Non-pigmented ciliary epithelial cell (primary cell): ENCODE measurements at regions not wholly inside any gene's neighbourhood (a gene's known extent, or its start where the extent isn't known, plus 50 kb on each side); places are given as distances from the start of the nearest gene placed in this dataset.
"Not testable (repeated sequence)": the region's sequence is repeated elsewhere in the genome, so short reads cannot be mapped to it uniquely, and the experiment has no call there.

Source experiments
- DNase-seq: peaks from one replicate; pipeline ENCODE4 v3.0.0-alpha.2; 2010; ENCODE audit warnings: low read depth

DNA sequence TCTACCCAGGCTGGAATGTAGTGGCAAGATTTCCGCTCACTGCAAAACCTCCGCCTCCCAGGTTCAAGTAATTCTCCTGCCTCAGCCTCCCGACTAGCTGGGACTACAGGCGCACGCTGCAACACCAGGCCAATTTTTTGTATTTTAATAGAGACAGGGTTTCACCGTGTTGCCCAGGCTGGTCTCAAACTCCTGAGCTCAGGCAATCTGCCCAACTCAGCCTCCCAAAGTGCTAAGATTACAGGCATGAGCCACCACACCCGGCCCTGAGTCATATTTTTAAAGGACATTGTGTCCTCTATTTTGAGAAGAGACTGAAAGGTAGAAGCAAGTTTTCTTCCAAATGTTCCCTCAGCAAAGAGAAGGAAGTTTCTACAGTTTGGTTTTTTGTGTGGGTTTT, 227.1 kb downstream of the KCTD12 start:
- DNase-seq: not testable (repeated sequence)

DNA sequence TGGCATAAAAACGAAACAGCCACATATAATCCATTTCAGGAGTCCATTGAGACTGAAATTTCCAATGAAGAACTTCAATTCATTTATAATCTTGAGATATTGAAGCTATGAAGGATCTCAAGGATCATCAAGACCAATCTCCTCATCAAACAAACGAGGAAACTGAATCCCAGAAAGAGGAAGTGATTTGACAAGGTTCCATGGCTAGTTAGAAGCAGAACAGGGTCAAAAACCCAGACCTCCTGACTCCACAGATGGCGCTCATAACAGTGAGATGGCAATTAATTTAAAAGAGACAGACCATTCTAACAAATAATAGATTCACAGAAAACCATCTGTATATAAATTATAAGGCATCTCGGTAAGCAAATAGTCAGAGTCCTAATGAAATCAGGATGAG, 229.7 kb downstream of the KCTD12 start:
- DNase-seq: no peak

DNA sequence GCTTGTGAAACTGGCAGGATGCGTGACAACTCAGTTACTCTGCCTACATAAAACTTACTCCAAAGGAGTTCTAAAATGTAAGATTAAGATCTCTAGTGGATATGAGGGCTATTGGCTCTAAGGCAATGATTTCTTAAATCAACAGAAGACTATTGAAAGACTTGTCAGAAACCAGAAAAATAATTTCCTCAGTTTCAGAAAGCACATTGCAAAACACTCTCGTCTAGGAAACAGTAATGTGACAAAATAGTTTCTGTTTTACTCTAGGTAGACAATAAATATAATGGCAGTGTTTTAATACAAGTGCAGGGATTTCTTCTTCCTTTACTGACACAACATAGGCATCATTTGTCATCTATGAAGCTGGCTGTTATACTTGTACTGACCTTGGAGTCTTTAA, 230.1 kb downstream of the KCTD12 start:
- no peak for DNase-seq

DNA sequence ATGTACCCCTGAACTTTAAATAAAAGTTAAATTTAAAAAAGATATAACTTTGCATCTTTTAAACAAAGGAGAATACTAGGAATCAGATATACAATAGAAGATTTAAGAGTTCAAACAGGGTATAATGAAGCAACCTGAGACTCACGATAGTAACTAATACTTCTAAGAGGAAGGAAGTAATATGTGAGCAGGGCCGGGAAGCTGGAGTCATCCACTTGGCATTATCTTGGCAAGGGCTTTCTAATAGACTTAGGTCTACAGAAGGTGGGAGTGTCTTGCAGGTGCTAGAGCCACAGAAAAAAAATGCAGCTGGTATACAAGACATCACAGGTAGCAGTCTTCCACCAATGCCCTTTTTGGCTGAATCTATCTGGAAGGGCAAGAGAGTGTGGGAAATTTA, 231.9 kb downstream of the KCTD12 start:
- DNase-seq: no peak

DNA sequence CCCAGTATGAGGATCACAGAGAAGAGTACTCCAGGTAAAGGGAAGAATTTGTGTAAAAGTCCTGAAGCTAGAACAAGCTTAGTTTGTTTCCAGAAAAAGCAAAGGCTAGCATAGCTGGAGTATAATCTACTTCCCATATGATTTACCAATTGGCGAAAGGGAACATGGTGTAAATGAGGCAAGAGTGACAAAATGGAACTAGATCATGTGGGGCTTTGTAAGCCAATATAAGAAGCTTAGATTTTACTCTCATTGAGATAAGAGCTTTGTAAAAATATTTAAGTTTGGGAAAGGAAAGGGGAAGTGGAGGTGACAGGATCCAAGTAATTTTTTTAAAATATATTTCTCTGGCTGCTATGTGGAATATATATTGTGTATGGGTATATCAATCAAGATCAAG, 234.9 kb downstream of the KCTD12 start:
- no peak for DNase-seq

DNA sequence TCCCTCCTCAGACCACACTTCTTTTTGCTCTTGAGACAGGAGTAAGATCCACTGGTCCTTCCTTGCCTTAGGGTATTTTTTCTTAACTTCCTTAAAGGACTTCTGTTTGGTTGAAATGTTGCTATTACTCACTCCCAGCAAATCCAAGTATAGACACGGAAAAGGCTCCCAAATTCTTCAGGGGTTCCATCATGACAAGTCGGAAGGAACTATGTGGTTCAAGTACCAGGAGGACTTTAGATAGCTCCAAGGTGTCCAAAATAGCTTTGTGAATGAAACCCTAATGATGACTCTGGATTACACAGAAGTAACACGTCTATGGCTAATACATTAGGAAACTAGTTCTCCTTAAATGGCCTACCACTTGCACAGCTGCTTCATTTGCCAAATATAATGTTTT, 238.7 kb downstream of the KCTD12 start:
- DNase-seq: peak; percentile 17

DNA sequence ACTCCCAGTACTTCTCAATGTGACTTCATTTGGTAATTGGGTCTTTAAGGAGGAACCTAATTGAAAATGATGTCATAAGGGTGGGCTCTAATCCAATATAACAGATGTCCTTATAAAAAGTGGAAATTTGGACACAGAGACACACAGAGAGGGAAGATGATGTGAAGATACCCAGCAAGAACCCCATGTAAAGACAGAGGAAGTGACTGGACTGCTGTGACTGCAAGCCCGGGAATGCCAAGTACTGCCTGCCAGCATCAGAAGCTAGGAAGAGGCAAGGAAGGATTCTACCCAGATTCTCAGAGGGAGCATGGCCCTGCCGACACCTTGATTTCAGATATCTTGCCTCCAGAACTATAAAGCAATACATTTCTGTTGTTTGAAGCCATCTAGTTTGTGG, 239.3 kb downstream of the KCTD12 start:
- no peak for DNase-seq

DNA sequence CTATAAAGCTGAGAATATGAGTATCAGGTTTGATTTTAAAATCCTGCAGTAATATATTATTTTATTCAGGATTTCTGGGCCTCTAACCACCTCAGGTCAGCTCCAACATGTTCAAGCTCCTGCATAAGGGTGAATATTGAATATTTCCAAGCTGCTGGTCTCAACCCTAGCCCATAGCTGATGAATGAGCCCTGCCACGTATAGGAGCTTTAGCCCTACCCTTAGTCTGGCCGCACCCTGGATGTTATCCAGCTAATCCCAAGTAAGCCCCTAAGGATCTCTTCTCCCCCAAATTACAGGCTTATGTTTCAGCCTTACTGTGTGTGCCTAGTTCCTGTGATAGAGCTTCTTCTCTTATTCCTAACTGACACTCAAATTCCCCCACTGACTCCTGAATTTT, 240.6 kb downstream of the KCTD12 start:
- DNase-seq: no peak

DNA sequence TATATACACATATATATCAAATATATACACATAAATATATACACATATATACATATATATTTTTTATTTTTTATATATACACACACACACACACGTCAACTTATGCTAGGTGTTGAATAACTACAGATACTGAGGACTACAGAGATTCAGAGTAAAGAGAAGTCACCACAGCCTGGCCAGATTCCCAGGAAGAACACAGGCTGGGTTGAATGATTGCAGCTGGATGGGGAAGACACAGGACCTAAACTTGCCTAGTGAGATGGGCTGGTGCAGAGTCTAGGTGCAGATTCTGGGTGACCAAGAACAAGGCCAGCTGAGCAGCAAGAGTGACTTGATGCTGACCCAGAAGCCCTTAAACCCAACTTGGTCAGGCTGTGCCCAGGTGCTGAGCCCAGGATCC, 241.3 kb downstream of the KCTD12 start:
- no peak for DNase-seq

DNA sequence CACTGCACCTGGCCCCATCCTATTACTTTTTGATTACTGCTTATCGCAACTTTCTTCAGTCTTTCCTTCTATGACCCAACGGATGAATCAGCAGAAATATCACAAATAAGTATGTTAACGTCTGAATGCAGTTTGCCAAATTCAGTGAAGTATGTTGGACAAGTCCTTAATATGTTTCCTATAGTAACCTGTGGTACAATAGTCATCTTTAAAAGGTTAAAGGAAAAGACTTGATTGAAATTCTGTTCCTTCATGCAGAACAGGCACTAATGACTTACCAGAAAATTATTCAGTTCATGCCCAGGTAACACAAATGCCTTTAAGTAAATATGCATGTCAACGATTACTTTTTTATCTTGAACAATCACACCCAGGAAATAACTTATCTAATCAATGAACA, 242.6 kb downstream of the KCTD12 start:
- no peak for DNase-seq

DNA sequence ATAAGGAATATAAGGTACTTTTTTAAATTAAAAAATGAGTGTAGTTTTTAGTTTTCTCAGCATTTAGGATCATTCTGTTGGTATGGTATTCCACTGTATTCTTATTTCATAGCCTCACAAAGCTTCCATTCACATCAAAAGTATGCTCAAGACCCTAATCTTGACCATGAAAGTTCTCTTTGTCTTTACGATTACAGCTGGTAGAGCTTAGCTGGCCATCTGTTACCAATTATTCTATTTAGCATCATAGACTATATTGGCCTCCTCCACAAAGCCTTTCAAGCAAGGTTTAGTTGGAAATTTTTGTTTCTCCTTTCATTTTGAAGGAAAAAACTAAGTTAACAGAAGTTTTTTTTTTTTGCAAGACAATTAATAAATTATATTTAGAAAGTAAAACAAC, 245.1 kb downstream of the KCTD12 start:
- DNase-seq: peak; percentile 23

DNA sequence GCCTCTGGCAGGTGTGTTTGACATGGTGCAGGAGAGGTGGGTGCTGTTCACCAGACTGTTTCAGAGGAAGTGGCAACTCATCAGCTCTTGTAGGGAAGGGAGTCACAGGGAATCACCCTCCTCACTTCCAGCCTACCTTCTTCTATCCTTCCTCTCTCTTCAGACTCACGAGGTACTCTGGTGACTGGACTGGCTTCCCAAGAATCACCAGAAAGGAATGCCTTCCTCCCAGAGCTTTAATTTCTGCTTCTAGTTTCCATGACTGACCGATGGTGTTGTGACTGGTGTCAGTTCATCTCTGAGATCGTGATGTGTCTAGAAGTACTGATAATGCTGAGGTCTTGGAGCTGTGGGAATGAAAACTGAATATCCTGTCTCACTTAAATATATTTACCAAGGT, 247.3 kb downstream of the KCTD12 start:
- peak; percentile 37 for DNase-seq

DNA sequence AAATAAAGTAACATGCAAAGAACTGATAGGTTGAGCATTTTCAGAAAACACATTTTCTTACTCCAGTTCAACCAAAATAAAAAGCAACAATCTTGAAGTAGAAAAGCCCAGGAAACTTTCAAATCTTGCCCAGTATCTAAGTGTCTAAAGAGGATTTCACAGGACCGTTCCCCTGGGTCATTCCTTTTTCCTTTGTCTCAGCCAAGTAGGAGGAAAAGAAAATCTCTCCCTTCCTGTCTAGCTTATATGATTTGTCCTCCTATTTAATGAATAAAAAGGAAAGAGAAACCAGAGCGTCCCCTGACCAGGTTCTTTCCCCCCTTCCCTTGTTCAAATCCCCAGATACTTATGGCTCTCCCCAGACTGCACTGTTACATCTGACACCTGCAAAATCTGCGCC, 248.0 kb downstream of the KCTD12 start:
- no peak for DNase-seq

DNA sequence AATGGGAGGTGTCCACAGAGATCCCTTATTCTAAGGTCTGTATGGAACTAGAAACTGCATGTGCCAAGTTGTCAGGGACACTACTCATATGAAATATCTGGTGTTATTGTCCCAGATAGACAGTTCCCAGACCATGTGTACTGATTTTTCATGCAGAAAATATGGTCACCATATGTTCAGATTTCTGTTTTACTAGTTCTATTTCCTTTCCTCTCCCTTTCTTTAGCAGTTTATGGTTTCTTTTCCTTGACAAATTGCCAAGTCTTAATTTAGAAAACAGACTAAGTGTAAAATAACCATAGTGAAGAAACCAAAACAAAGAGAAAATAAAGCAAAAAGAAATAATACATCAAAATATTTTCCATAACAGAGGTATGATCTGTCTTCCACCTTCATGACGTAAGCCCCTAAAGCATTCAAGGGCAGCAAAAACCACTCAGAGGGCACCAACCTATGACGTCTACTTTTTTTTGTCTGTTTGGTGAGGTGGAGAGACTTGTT, 248.5 kb downstream of the KCTD12 start:
- peak; percentile 46 for DNase-seq

DNA sequence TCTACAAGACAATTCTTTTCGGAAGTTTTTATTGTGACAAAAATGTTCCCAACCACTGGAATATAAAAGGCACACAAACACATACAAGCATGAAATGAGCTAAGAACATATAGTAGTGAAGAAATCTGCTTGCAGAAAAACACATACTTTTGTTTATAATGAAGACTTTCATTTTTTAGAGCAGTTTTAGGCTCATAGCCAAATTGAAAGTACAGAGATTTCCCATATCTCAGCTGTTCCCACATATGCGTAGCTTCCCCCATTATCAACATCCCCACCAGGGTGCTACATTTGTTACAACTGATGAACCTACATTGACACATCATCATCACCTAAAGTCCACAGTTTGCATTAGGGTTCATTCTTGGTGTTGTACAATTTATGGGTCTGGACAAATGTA, 249.4 kb downstream of the KCTD12 start:
- DNase-seq: no peak

DNA sequence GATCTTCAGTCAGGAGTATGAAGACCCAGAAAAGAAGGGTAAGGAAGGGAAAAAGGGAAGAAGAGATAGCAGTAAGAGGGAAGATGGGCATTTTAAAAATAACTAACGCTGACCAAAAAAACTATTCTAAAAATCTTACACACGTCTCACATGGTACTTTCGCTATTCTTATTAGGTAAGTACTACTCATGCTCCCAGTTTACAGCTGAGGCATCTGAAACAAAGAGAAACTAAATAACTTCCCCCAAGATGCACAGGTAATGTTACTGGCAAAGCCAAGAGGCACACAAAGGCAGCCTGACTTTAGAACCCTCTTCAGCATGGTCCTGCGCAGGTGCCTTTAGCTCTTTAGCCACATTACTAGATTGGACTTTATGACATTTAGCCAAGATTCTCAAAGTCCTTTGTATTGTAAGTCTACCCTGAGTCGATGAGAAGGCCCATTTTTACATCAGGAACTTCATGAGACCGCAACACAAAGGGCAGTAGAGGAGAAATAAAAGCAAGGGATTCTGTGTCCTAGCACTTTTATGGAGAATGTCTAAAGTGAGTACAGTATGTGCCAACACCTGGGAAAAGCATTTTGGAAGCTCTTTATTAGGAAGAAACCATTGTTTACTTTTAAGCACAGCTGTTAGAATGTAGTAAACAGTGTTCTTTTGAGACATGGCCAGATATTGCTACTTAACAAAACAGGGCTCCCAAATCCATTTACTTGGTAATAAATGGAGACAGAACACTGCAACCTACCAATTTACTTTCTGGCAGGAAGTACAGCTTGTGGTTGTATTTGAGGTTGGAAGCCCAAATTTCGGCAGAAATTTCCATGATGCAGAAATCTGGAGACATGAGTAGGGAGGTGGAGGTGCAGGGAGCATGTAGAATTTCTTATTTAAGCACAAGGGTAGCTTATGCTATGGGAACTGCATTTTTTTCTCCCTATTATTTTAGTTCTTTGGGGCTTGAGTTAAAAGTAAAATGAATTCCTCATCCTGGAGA, 250.7 kb downstream of the KCTD12 start:
- DNase-seq: no peak

DNA sequence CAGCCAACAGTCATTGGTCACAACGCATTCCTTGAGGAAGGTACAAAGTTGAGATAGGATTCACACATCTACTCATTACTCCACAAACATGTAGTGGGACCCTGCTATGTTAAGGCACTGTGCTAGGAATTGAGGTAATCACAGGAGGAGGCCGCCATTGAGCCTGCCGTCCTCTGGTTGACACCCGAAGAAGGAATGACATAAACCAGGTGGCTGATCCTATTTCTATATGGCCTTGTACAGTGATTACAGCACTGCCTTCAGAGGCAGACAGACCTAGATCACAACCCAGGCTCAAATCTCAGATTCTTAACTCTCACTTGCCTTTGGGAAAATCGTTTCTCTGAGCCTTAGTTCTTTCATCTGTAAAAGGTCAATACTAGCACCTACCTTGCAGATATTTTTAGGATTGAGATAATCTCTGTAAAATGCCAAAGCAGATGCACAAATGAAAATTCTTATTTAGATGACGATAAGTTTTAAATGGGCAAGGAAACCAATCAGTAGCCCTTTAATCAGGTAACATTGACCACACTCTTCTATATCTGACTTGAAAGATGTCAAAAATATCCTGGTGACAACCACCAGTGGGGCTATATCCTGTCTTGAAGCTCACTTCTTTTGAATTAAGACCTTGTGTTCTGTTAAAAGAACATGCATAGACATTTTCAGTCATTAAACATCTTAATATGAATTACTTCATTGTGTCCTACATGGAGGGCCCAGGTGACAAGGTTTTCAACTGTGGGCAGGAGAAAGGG, 251.6 kb downstream of the KCTD12 start:
- no peak for DNase-seq

DNA sequence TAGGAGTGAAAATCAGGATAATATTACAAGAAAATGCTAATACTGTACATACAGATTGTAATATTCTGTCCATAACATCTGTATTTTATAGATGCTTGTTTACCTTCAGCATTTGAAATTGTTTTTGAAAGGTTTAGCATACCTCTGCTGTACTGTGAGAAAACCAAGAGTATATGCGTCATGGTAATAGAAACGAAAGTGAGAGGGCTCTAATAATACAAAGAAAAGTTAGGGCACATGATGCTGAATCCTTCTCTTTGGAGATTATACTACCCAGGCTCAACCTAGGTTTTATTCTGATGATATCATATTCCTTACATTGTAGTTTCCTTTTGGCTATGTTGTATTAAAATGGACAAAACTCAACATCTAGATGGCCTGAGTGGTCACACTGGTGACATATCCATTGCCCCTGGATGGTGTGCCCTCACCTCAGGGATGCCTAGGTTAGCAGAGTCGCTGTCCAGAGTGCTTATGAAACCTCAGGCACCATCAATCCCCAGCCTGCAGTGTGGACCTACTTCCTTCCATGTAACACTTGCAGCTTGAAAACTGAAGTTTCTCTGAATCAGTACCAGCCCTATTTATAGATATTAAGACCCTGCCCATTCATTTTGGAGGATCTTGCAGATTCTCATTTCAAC, 253.7 kb downstream of the KCTD12 start:
- no peak for DNase-seq

DNA sequence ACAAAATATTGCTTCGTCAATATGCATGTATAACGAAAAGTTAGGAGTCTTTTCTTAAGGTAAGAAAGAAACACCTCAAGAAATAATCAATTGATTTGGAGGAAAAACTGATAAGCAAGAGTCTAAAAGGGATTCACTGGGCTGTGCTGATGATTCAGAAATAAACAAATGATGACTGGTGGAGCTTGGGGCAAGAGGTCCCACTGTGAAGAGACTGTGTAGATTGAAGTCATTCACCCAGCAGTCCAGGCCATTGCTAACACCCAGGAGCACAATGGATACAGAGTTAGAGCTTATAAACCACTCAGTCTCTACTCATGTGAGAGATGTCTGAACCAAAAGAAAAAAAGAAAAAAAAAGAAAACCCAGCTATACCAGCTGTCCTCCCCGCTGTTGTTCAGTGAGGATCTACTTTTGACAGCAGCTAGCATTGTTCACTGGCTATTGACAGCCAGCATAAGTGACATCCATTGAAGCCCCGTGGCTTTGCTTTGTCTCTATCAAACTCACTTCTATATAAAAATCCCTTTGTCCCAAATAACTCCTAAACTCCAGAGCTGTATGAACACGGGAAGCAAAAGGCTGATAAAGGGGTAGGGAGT, 255.5 kb downstream of the KCTD12 start:
- no peak for DNase-seq

DNA sequence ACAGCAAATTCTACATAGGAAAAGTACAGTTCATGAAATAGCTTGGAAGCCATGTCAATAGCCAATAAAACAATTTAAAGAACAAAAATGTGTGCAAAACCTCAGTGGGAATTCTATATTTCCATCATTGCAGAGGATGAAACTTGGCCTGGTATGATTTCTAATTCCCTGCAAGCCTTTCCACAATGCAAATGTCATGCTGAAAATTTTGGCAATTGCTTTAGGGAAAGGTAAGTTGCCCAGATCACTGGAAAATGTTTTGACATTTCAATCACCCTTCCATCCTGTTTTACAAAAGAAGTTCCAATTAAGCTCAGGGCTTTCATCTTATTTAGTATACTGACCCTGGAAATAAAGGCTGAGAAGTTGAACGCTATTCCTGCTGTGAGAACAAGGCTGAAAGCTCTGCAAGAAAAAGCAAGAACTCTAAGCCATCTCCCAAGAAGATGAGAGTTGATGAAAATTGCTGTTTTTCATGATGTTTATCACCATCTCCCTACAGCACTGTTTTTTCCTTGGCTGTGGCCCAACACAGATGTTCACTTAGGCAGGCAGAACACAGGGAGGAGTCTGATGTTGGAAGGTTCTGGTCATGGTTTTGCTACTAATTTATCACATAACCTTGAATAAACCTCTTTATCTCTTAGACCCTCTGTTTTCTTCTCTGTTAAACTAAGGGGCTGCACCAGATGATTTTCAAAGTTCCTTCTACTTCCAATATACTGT, 263.7 kb downstream of the KCTD12 start:
- DNase-seq: no peak

DNA sequence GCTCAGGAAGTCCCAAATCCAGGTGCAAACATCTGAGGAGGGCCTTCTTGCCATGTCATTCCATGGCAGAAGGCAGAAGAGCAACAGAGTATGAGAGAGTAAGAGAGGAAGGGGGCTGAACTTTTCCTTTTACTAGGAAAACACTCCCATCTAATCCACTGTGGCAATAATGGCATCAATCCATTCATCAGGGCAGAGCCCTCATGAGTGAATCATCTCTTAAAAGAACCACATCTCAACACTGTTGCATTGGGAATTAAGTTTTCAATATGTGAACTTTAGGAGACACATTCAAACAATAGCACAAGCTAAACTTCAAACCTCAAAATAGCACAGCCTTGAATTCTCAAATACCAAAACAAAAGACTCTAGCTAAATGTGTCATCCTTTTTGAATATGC, 264.5 kb downstream of the KCTD12 start:
- DNase-seq: no peak
